ENCODE measurements at regions not wholly inside any gene's neighbourhood (a gene's known extent, or its start where the extent isn't known, plus 50 kb on each side); places are given as distances from the start of the nearest gene placed in this dataset.

- TF ChIP-seq CTCF (IDR thresholded peaks at IDR 0.05; ENCODE audit: poor library complexity) (no peak), EZH2 (IDR thresholded peaks at IDR 0.05; ENCODE audit: borderline replicate concordance) (no peak), EZH2phosphoT487 (IDR thresholded peaks at IDR 0.05; ENCODE audit: low read depth, severe bottlenecking, unreplicated experiment) (no peak)
These were observed 1607.7 kb downstream of the ARAP2 start for GRCh38 chr4:34636623-34637022.
